Progenitor cell of endocrine pancreas (in vitro differentiated cells): ENCODE measurements at regions not wholly inside any gene's neighbourhood (a gene's known extent, or its start where the extent isn't known, plus 50 kb on each side); places are given as distances from the start of the nearest gene placed in this dataset.

Experiments used
- DNase-seq: peaks from one replicate; pipeline ENCODE4 v3.0.0; 2021; ENCODE audit warnings: low spot score; ENCODE audit not compliant: unreplicated experiment
- H3K27ac Mint-ChIP-seq: 2 replicates; pipeline ENCODE4 v1.8.0; 2021; ENCODE audit warnings: mild to moderate bottlenecking, moderate library complexity, mixed read lengths
- H3K27me3 Mint-ChIP-seq: 2 replicates; pipeline ENCODE4 v1.8.0; 2021; ENCODE audit warnings: mixed read lengths
- H3K36me3 Mint-ChIP-seq: 2 replicates; pipeline ENCODE4 v1.8.0; 2022; ENCODE audit warnings: mixed read lengths; ENCODE audit not compliant: insufficient read depth
- H3K4me1 Mint-ChIP-seq: 2 replicates; pipeline ENCODE4 v1.8.0; 2021; ENCODE audit warnings: low read depth, mixed read lengths
- H3K4me3 Mint-ChIP-seq: 2 replicates; pipeline ENCODE4 v1.8.0; 2021; ENCODE audit warnings: low read depth, mild to moderate bottlenecking, moderate library complexity, mixed read lengths
- H3K9me3 Mint-ChIP-seq: 2 replicates; pipeline ENCODE4 v1.8.0; 2021; ENCODE audit warnings: low read depth, mixed read lengths
- CTCF ChIP-seq: fragments of 200-600 bp; sonication (generic); IDR thresholded peaks from one replicate; pipeline ENCODE4 v1.5.0; 2021; ENCODE audit warnings: antibody characterized with exemption, mild to moderate bottlenecking; ENCODE audit not compliant: unreplicated experiment

- no peak overlapping the region for H3K4me3 Mint-ChIP-seq
- peaks cover 6% of the 10 kb centered on the region for H3K27me3 Mint-ChIP-seq
- TF ChIP-seq CTCF = no peak
- no peak for DNase-seq
- H3K36me3 Mint-ChIP-seq = no peaks in the 10 kb centered on the region
- no peak overlapping the region for H3K27ac Mint-ChIP-seq
- H3K4me1 Mint-ChIP-seq = no peaks in the 10 kb centered on the region
- no peaks in the 10 kb centered on the region for H3K9me3 Mint-ChIP-seq
These were observed 109.8 kb upstream of the ELMO1 start for GRCh38 chr7:37558320-37559096.

- Mint-ChIP-seq H3K27ac (no peak overlapping the region), H3K9me3 (peaks cover 3% of the 10 kb centered on the region), H3K4me1 (no peaks in the 10 kb centered on the region), H3K36me3 (no peaks in the 10 kb centered on the region), H3K4me3 (no peak overlapping the region), H3K27me3 (no peaks in the 10 kb centered on the region)
- TF ChIP-seq CTCF = no peak
- no peak for DNase-seq
These were observed 113.4 kb upstream of the GPR141 start for GRCh38 chr7:37570145-37570544.

DNA sequence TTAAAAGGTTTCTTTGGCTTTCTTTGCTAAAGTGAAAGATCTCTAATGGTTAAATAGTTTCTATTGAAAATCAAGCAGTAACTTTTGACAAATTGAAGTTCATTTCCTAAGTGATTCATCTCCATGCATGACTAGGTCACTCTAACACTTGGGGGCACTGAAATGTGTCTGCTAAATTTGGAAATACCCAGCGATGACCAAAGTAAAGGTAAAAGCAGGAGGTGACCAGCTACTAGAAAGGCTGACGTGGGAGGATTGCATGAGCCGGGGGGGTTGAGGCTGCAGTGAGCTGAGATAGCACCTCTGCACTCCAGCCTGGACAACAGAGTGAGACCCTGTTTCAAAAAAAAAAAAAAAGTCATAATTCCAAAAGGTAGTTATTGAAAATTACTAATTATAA lies 111.8 kb upstream of the GPR141 start:
- Mint-ChIP-seq H3K9me3 (peaks cover 3% of the 10 kb centered on the region), H3K27me3 (no peaks in the 10 kb centered on the region), H3K36me3 (no peaks in the 10 kb centered on the region), H3K4me1 (no peaks in the 10 kb centered on the region), H3K27ac (no peak overlapping the region), H3K4me3 (no peak overlapping the region)
- TF ChIP-seq CTCF = no peak
- no peak for DNase-seq

GRCh38 chr7:37577412-37577811 lies 106.2 kb upstream of the GPR141 start:
- Mint-ChIP-seq H3K4me3 (no peak overlapping the region), H3K9me3 (no peaks in the 10 kb centered on the region), H3K27me3 (no peaks in the 10 kb centered on the region), H3K27ac (no peak overlapping the region), H3K4me1 (peaks cover 6% of the 10 kb centered on the region), H3K36me3 (no peaks in the 10 kb centered on the region)
- DNase-seq = no peak
- no peak for TF ChIP-seq CTCF

- no peak for TF ChIP-seq CTCF
- DNase-seq = no peak
- Mint-ChIP-seq H3K27ac (no peak overlapping the region), H3K4me3 (no peak overlapping the region), H3K4me1 (peaks cover 6% of the 10 kb centered on the region), H3K9me3 (no peaks in the 10 kb centered on the region), H3K27me3 (no peaks in the 10 kb centered on the region), H3K36me3 (no peaks in the 10 kb centered on the region)
These were observed 105.7 kb upstream of the GPR141 start for GRCh38 chr7:37577901-37578300.
